OCI-LY1 (cell line): ENCODE measurements at regions not wholly inside any gene's neighbourhood (a gene's known extent, or its start where the extent isn't known, plus 50 kb on each side); places are given as distances from the start of the nearest gene placed in this dataset.

Experiments
- H2AFZ ChIP-seq: fragments of 200-600 bp; sonication (generic), shearing (Covaris generic); 2 replicates; pipeline ENCODE4 v1.6.0; 2014; ENCODE audit warnings: antibody characterized with exemption, mild to moderate bottlenecking, low read length
- H3F3A ChIP-seq: fragments of 200-600 bp; sonication (generic), shearing (Covaris generic); 2 replicates; pipeline ENCODE4 v1.6.0; 2014; ENCODE audit warnings: mild to moderate bottlenecking, antibody characterized with exemption, low read length, moderate library complexity; ENCODE audit not compliant: insufficient read depth
- H3K27ac ChIP-seq: fragments of 200-600 bp; sonication (generic); 2 replicates; pipeline ENCODE4 v1.5.1; 2014; ENCODE audit warnings: low read length, mixed run types, mild to moderate bottlenecking, low read depth; ENCODE audit not compliant: poor library complexity, severe bottlenecking
- H3K27me3 ChIP-seq: fragments of 200-600 bp; sonication (generic); 2 replicates; pipeline ENCODE4 v1.6.0; 2014; ENCODE audit warnings: antibody characterized with exemption, mild to moderate bottlenecking, low read length, moderate library complexity; ENCODE audit not compliant: insufficient read depth
- H3K36me3 ChIP-seq: fragments of 200-600 bp; sonication (generic); 2 replicates; pipeline ENCODE4 v1.6.1; 2014; ENCODE audit warnings: mild to moderate bottlenecking, antibody characterized with exemption, low read length, moderate library complexity, mixed read lengths; ENCODE audit not compliant: insufficient read depth
- H3K4me1 ChIP-seq: fragments of 200-600 bp; sonication (generic); 2 replicates; pipeline ENCODE4 v1.5.1; 2014; ENCODE audit warnings: mild to moderate bottlenecking, low read length, moderate library complexity; ENCODE audit not compliant: insufficient read depth, severe bottlenecking
- H3K4me2 ChIP-seq: fragments of 200-600 bp; sonication (generic), shearing (Covaris generic); 2 replicates; pipeline ENCODE4 v1.6.1; 2014; ENCODE audit warnings: low read length
- H3K4me3 ChIP-seq: fragments of 200-600 bp; sonication (generic); 2 replicates; pipeline ENCODE4 v1.5.1; 2014; ENCODE audit warnings: low read length, low read depth, mild to moderate bottlenecking, mixed read lengths; ENCODE audit not compliant: poor library complexity, severe bottlenecking
- H3K79me2 ChIP-seq: fragments of 200-600 bp; shearing (Covaris generic); 2 replicates; pipeline ENCODE4 v1.6.1; 2016; ENCODE audit warnings: mixed run types, low read length, mixed read lengths; ENCODE audit not compliant: insufficient read depth
- H3K9ac ChIP-seq: fragments of 200-600 bp; sonication (generic), shearing (Covaris generic); 2 replicates; pipeline ENCODE4 v1.6.1; 2014; ENCODE audit warnings: mild to moderate bottlenecking, low read length, mixed read lengths
- H3K9me2 ChIP-seq: fragments of 200-600 bp; sonication (generic), shearing (Covaris generic); 2 replicates; pipeline ENCODE4 v1.6.1; 2014; ENCODE audit warnings: low read depth, mild to moderate bottlenecking, low read length, mixed read lengths
- H3K9me3 ChIP-seq: fragments of 200-600 bp; shearing (Covaris generic); 2 replicates; pipeline ENCODE4 v1.6.1; 2014; ENCODE audit warnings: low read length, mixed read lengths
- H4K20me1 ChIP-seq: fragments of 200-600 bp; sonication (generic), shearing (Covaris generic); 2 replicates; pipeline ENCODE4 v1.6.0; 2016; ENCODE audit warnings: mild to moderate bottlenecking, low read length; ENCODE audit not compliant: insufficient read depth
- EZH2 ChIP-seq: fragments of 200-600 bp; sonication (generic), shearing (Covaris generic); IDR thresholded peaks from 2 replicates; pipeline ENCODE4 v1.8.0; 2017; ENCODE audit warnings: borderline replicate concordance, mixed run types, mild to moderate bottlenecking, antibody characterized with exemption, low read length, moderate library complexity, mixed read lengths
- TF ChIP-seq, protein P1 (sequence below): fragments of 200-600 bp; sonication (generic), shearing (Covaris generic); IDR thresholded peaks from 2 replicates; pipeline ENCODE4 v1.5.1; 2017; ENCODE audit warnings: mild to moderate bottlenecking, antibody characterized with exemption, low read length, moderate library complexity, mixed read lengths

DNA sequence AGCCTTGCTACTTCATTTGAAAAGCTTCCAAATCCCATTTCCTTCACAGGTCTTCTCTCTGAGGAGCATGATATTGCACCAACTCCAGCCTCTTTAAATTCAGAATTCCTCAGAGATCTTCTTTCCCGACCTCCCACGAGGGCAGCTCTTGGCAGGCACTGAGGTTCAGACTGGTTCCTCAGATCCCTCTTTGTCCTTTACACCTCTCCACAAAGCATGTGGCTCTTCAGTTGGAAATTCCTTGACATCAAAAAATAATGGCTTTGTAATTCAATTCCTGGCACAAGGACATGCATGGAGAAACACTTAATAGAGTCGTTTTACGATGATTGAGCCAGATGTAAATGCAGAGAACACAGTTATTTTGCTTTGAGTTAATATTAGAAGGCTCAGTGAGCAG lies 63.2 kb upstream of the TMX1 start:
- H3K9me2 ChIP-seq, result no peaks in the 10 kb centered on the region
- no peaks in the 10 kb centered on the region for H3K4me1 ChIP-seq
- no peak overlapping the region for H3K27ac ChIP-seq
- TF ChIP-seq EZH2, result no peak
- TF ChIP-seq, protein P1, sequence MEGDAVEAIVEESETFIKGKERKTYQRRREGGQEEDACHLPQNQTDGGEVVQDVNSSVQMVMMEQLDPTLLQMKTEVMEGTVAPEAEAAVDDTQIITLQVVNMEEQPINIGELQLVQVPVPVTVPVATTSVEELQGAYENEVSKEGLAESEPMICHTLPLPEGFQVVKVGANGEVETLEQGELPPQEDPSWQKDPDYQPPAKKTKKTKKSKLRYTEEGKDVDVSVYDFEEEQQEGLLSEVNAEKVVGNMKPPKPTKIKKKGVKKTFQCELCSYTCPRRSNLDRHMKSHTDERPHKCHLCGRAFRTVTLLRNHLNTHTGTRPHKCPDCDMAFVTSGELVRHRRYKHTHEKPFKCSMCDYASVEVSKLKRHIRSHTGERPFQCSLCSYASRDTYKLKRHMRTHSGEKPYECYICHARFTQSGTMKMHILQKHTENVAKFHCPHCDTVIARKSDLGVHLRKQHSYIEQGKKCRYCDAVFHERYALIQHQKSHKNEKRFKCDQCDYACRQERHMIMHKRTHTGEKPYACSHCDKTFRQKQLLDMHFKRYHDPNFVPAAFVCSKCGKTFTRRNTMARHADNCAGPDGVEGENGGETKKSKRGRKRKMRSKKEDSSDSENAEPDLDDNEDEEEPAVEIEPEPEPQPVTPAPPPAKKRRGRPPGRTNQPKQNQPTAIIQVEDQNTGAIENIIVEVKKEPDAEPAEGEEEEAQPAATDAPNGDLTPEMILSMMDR, result no peak
- no peak overlapping the region for H3K4me3 ChIP-seq
- no peak overlapping the region for H3K9ac ChIP-seq
- no peaks in the 10 kb centered on the region for H3F3A ChIP-seq
- H3K79me2 ChIP-seq, result no peaks in the 10 kb centered on the region
- no peak overlapping the region for H2AFZ ChIP-seq
- no peaks in the 10 kb centered on the region for H3K9me3 ChIP-seq
- H4K20me1 ChIP-seq, result no peaks in the 10 kb centered on the region
- no peaks in the 10 kb centered on the region for H3K36me3 ChIP-seq
- no peak overlapping the region for H3K4me2 ChIP-seq
- H3K27me3 ChIP-seq, result no peaks in the 10 kb centered on the region

DNA sequence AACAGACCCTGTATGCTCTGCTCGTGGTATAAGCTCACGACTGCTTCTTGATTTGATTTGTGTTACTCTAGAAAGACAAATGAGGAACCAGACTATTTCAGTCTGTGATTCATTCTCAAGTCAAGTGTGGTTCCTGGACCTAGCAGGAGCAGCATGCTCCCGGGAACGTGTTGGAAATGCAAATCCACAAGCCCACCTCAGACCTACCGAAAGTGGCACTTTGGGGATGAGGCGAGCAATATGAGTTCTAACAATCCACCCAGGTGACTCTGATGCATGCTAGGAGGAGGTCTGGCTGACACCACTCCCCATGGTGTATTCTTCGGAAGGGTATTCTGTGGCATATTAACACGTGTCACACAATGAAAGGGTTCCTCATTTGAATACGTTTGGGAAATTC lies 59.5 kb upstream of the TMX1 start:
- H4K20me1 ChIP-seq, result no peaks in the 10 kb centered on the region
- H3K4me3 ChIP-seq, result no peak overlapping the region
- H3K9me3 ChIP-seq, result no peaks in the 10 kb centered on the region
- no peak overlapping the region for H3K27ac ChIP-seq
- no peaks in the 10 kb centered on the region for H3K27me3 ChIP-seq
- no peak for TF ChIP-seq EZH2
- TF ChIP-seq, protein P1, result no peak
- H2AFZ ChIP-seq, result no peak overlapping the region
- no peak overlapping the region for H3K9ac ChIP-seq
- no peaks in the 10 kb centered on the region for H3K36me3 ChIP-seq
- no peaks in the 10 kb centered on the region for H3K4me1 ChIP-seq
- no peak overlapping the region for H3K4me2 ChIP-seq
- H3F3A ChIP-seq, result no peaks in the 10 kb centered on the region
- no peaks in the 10 kb centered on the region for H3K9me2 ChIP-seq
- no peaks in the 10 kb centered on the region for H3K79me2 ChIP-seq

- Histone ChIP-seq H3K4me2 (no peak overlapping the region), H3K27ac (no peak overlapping the region), H4K20me1 (no peaks in the 10 kb centered on the region), H3F3A (no peaks in the 10 kb centered on the region), H3K79me2 (no peaks in the 10 kb centered on the region), H3K27me3 (no peaks in the 10 kb centered on the region), H3K36me3 (no peaks in the 10 kb centered on the region), H3K9me2 (no peaks in the 10 kb centered on the region), H3K4me1 (no peaks in the 10 kb centered on the region), H2AFZ (no peak overlapping the region), H3K9ac (no peak overlapping the region), H3K4me3 (no peak overlapping the region), H3K9me3 (no peaks in the 10 kb centered on the region)
- no peak for TF ChIP-seq EZH2
- TF ChIP-seq, protein P1, result no peak
Observed at GRCh38 chr14:51182131-51182565, 57.9 kb upstream of the TMX1 start.
